SU-DHL-6 (cell line): ENCODE measurements at regions not wholly inside any gene's neighbourhood (a gene's known extent, or its start where the extent isn't known, plus 50 kb on each side); places are given as distances from the start of the nearest gene placed in this dataset.

Experiments
- H2AFZ ChIP-seq: fragments of 200-600 bp; sonication (generic); 2 replicates; pipeline ENCODE4 v1.6.1; 2014; ENCODE audit warnings: low read depth, mild to moderate bottlenecking, moderate library complexity, mixed read lengths, antibody characterized with exemption, low read length; ENCODE audit not compliant: severe bottlenecking
- H3F3A ChIP-seq: fragments of 200-600 bp; shearing (Covaris generic); 2 replicates; pipeline ENCODE4 v1.6.0; 2016; ENCODE audit warnings: antibody characterized with exemption, mild to moderate bottlenecking; ENCODE audit not compliant: insufficient read depth
- H3K27ac ChIP-seq: fragments of 200-600 bp; sonication (generic); 2 replicates; pipeline ENCODE4 v1.5.1; 2016; ENCODE audit warnings: low read depth, mild to moderate bottlenecking, low read length, moderate library complexity, mixed read lengths
- H3K27me3 ChIP-seq: fragments of 200-600 bp; sonication (generic), shearing (Covaris generic); 2 replicates; pipeline ENCODE4 v1.6.0; 2014; ENCODE audit warnings: mild to moderate bottlenecking, low read length
- H3K36me3 ChIP-seq: fragments of 200-600 bp; sonication (generic); 2 replicates; pipeline ENCODE4 v1.6.1; 2014; ENCODE audit warnings: mild to moderate bottlenecking, low read length, mixed read lengths
- H3K4me2 ChIP-seq: fragments of 300-600, 200-600 bp; shearing (Covaris generic), sonication (generic); 2 replicates; pipeline ENCODE4 v1.6.0; 2014; ENCODE audit warnings: low read length, low read depth, mild to moderate bottlenecking; ENCODE audit not compliant: poor library complexity, severe bottlenecking
- H3K4me3 ChIP-seq: fragments of 200-600 bp; sonication (generic); 2 replicates; pipeline ENCODE4 v1.5.1; 2014; ENCODE audit warnings: antibody characterized with exemption, low read length, mild to moderate bottlenecking, mixed read lengths; ENCODE audit not compliant: insufficient read depth, poor library complexity, severe bottlenecking
- H3K79me2 ChIP-seq: fragments of 200-600 bp; sonication (generic); 2 replicates; pipeline ENCODE4 v1.6.1; 2014; ENCODE audit warnings: mild to moderate bottlenecking, low read length, moderate library complexity; ENCODE audit not compliant: insufficient read depth
- H3K9ac ChIP-seq: fragments of 200-600 bp; sonication (generic); 2 replicates; pipeline ENCODE4 v1.7.0; 2014; ENCODE audit warnings: mild to moderate bottlenecking, low read length
- H3K9me2 ChIP-seq: fragments of 200-600 bp; sonication (generic); replicated peaks from 2 replicates; pipeline ENCODE4 v1.6.1; 2014; ENCODE audit warnings: low read length; ENCODE audit not compliant: insufficient read depth
- H3K9me3 ChIP-seq: fragments of 200-600 bp; sonication (generic); 2 replicates; pipeline ENCODE4 v1.6.1; 2014; ENCODE audit warnings: low read length, mixed read lengths; ENCODE audit not compliant: insufficient read depth
- H4K20me1 ChIP-seq: fragments of 200-600 bp; sonication (generic); 2 replicates; pipeline ENCODE4 v1.6.1; 2014; ENCODE audit warnings: low read depth, mild to moderate bottlenecking, antibody characterized with exemption, low read length, moderate library complexity, mixed read lengths
- EZH2phosphoT487 ChIP-seq: fragments of 200-600 bp; sonication (generic), shearing (Covaris generic); conservative IDR thresholded peaks from 2 replicates; pipeline ENCODE4 v1.6.1; 2018; ENCODE audit warnings: mild to moderate bottlenecking, antibody characterized with exemption, low read length, moderate library complexity, mixed read lengths
- TF ChIP-seq, protein P1 (sequence below): fragments of 200-600 bp; sonication (generic); IDR thresholded peaks from one replicate; pipeline ENCODE4 v1.5.1; 2017; ENCODE audit warnings: antibody characterized with exemption, mild to moderate bottlenecking, low read length, moderate library complexity; ENCODE audit not compliant: insufficient read depth, poor library complexity, severe bottlenecking

- Histone ChIP-seq H3K36me3 (no peaks in the 10 kb centered on the region), H3K27me3 (no peaks in the 10 kb centered on the region), H2AFZ (no peak overlapping the region), H3K9ac (no peak overlapping the region), H3K9me2 (no peaks in the 10 kb centered on the region), H3K9me3 (no peaks in the 10 kb centered on the region), H3F3A (no peaks in the 10 kb centered on the region), H3K4me3 (no peak overlapping the region), H3K4me2 (no peak overlapping the region), H3K79me2 (no peaks in the 10 kb centered on the region), H4K20me1 (no peaks in the 10 kb centered on the region), H3K27ac (no peak overlapping the region)
- TF ChIP-seq, protein P1, sequence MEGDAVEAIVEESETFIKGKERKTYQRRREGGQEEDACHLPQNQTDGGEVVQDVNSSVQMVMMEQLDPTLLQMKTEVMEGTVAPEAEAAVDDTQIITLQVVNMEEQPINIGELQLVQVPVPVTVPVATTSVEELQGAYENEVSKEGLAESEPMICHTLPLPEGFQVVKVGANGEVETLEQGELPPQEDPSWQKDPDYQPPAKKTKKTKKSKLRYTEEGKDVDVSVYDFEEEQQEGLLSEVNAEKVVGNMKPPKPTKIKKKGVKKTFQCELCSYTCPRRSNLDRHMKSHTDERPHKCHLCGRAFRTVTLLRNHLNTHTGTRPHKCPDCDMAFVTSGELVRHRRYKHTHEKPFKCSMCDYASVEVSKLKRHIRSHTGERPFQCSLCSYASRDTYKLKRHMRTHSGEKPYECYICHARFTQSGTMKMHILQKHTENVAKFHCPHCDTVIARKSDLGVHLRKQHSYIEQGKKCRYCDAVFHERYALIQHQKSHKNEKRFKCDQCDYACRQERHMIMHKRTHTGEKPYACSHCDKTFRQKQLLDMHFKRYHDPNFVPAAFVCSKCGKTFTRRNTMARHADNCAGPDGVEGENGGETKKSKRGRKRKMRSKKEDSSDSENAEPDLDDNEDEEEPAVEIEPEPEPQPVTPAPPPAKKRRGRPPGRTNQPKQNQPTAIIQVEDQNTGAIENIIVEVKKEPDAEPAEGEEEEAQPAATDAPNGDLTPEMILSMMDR: no peak
- no peak for TF ChIP-seq EZH2phosphoT487
Observed at GRCh38 chr2:120787822-120788700, 52.4 kb downstream of the GLI2 start.

GRCh38 chr2:120791243-120791961 lies 55.7 kb downstream of the GLI2 start:
- no peak overlapping the region for H2AFZ ChIP-seq
- H3K9me3 ChIP-seq: no peaks in the 10 kb centered on the region
- no peaks in the 10 kb centered on the region for H3K36me3 ChIP-seq
- no peaks in the 10 kb centered on the region for H3F3A ChIP-seq
- no peak for TF ChIP-seq EZH2phosphoT487
- TF ChIP-seq, protein P1: no peak
- no peak overlapping the region for H3K9ac ChIP-seq
- H3K79me2 ChIP-seq: no peaks in the 10 kb centered on the region
- H4K20me1 ChIP-seq: no peaks in the 10 kb centered on the region
- no peaks in the 10 kb centered on the region for H3K27me3 ChIP-seq
- no peak overlapping the region for H3K4me2 ChIP-seq
- H3K4me3 ChIP-seq: no peak overlapping the region
- H3K27ac ChIP-seq: no peak overlapping the region
- no peaks in the 10 kb centered on the region for H3K9me2 ChIP-seq

DNA sequence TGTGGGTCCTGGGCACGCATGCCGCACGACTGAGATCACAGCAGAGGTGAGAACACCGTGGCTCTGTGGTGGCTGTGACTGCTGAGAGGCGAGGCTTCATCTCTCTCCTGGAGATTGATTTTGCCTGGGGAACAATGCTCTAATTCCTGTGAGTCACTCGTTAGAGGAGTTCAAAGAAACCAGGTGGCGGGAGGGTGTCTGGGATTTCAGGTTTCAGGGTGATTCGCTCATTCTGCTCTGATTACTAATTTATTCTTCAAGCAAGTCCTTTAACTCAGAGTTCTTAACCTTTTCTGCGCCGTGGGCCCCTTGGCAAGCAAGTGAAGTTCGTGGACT lies 56.3 kb downstream of the GLI2 start:
- H2AFZ ChIP-seq: no peak overlapping the region
- no peak overlapping the region for H3K27ac ChIP-seq

More for the DNA sequence above, 56.3 kb downstream of the GLI2 start:
- Histone ChIP-seq H3K36me3 (no peaks in the 10 kb centered on the region), H4K20me1 (no peaks in the 10 kb centered on the region), H3F3A (no peaks in the 10 kb centered on the region), H3K4me2 (no peak overlapping the region), H3K79me2 (no peaks in the 10 kb centered on the region), H3K4me3 (no peak overlapping the region), H3K9ac (no peak overlapping the region), H3K27me3 (no peaks in the 10 kb centered on the region), H3K9me3 (no peaks in the 10 kb centered on the region), H3K9me2 (no peaks in the 10 kb centered on the region)
- TF ChIP-seq EZH2phosphoT487: no peak
- TF ChIP-seq, protein P1: no peak
